Iris pigment epithelial cell (primary cell): ENCODE measurements at regions not wholly inside any gene's neighbourhood (a gene's known extent, or its start where the extent isn't known, plus 50 kb on each side); places are given as distances from the start of the nearest gene placed in this dataset.

Experiments used
- DNase-seq: peaks from one replicate; pipeline ENCODE4 v3.0.0-alpha.2; 2011; ENCODE audit warnings: low read depth

DNA sequence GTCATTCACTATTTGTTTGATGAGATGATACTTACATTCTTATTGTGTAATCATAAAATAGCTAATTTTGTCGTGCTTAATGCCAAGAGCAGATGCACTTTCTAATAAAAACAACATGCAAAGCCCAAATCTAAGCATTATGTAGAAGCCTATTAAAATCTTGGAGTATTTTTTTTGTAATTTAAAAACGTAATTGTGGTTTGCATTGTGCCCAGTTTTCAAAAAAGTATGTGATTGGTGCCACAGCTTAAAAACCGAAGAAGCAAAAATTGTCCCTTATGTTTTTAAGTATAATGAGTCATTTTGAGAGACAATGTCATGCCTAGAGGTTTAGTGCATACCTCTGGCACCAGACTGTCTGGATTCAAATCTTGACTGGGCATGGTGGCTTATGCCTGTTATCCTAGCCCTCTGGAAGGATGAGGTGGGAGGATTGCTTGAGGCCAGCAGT is 464.8 kb upstream of the RGS6 start:
- DNase-seq, result no peak

DNA sequence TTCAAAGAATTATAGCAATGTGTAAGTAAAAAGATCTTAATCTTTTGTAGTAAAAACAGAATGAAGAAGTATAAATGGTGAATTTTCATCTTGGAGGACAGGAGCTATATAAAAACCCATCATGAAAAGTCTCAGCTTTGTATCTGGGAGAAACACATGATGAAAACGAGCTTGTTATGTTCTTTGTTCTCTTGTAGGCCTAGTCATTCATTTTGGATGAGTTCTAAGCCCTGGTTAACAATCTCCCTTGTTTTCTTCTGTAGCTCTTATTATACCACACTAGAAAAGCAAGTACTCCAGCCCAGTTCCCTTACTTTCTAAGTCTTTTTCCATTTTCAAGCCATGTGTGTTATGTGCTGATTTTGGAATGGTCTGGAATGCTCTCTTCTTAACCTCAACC is 463.5 kb upstream of the RGS6 start:
- no peak for DNase-seq

DNA sequence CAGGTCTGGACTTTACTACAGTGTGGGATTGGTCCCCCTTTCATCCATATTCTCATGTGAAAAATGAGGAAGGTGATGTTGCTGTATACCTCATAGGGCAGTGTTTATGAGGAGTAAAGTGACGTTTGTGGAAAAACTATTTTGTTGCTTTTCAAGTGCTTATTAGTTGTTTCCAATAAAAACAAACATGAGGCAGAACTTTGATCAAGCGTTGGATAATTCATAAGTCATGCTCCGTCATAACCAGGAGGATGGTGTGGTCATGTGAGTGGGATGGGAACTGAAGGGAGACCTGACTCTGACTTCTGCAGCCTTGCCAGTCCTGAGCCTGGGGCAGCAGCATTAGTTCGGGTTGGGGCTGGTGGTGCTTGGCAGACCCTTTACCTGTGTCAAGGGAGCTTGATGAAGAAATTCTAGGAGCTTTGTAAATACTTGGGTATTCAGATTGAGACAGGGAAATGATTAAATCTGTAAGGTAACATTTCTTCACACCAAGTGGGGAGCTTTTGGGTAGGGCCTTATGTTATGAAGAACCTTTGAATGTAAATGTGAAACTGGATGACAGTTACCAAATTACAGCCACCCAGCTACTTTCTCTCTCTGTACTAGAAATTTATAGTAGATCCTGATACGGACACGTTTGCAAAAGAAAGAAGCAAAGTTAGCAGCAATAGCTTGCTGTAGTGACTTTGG is 462.4 kb upstream of the RGS6 start:
- no peak for DNase-seq

DNA sequence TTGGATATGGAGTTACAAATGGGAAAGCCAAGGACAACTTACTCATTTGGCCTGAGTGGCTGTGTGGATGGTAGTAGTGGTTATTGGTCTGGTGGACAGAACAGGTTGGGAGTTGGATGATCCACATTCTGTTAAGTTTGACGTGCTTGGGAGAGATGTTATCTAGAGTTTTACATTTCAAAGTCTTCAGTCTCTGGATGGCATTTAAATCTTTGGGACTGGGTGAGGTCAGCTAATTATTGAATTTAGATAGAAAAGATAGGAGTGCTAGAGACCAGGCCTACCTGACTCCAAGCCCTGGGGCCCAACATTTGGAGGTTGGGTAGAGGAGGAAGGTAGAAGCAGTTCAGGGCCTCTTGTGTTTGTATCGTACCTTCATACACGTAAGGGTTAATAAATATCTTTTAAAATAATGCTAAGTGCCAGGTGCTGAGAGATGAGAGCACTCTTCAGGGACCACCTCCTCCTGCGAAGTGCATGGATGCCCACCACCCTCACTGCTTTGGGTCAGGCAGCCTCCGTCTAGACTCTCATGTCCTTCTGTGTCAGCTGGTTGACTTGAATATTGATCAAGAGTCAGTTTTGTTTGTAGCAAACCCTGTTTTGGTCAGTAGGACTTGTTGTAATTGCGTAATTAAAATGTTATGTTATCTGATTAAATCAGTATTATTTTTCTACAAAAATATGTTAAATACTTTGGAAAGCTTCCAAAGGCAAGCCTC is 460.4 kb upstream of the RGS6 start:
- DNase-seq, result no peak

DNA sequence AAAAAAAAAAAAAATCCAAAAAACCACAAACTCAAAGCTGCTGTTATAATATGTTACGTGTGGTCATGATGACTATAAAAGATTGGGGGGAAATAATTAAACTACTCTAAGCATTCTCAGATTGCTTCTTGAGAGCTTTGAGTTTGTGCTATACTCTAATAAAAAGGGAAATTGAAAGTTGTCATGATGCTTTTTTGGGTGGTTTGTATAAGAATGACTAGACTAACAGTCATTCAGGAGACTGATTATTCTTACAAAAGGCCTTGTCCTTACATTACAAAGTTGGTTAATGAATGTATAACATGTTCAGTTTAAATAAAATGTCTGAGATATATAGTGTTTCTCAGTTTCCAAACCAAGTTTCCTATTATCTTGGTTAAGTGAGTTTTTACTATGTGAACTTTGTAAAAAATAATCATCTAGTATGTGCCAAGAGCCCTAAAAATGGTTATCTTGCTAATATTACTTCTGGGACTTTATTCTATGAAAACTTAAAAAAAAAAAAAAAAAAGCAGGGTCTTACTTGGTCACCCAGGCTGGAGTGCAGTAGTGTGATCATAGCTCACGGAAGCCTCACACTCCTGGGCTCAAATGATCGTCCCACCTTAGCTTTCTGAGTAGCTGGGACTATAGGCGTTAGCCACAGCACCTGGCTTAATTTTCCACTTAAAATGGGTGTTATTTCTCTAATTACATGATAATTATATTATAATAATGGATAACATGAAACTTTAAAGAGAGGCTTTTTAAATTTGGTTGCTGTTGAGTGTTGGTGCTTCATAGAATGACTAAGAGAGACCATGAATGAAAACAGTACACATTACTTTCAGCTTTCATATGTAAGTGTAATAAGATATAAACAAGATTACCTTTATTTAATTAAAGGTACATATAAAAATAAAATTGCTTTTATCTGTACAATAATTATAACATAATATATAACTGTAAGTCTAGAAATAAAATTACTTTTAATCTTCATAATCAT is 459.6 kb upstream of the RGS6 start:
- DNase-seq, result peak; percentile 27

DNA sequence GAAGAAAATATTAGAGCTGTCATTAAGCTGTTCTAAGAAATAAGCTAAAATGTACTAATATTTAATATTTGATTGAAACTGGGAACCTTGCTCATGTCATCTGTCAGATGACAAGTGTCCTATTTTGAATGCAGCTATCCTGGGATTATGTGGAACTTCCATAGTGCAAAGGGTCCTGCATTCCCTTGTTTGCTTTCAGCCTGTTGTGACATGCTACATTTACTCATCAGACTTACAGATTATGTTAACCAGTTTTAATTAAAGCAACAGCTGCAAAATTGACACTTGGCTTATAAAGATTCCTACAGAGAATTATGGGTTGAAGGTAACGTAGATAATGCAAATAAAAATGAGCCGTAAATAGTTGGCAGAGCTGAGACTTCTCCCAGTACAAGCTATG is 458.4 kb upstream of the RGS6 start:
- no peak for DNase-seq

DNA sequence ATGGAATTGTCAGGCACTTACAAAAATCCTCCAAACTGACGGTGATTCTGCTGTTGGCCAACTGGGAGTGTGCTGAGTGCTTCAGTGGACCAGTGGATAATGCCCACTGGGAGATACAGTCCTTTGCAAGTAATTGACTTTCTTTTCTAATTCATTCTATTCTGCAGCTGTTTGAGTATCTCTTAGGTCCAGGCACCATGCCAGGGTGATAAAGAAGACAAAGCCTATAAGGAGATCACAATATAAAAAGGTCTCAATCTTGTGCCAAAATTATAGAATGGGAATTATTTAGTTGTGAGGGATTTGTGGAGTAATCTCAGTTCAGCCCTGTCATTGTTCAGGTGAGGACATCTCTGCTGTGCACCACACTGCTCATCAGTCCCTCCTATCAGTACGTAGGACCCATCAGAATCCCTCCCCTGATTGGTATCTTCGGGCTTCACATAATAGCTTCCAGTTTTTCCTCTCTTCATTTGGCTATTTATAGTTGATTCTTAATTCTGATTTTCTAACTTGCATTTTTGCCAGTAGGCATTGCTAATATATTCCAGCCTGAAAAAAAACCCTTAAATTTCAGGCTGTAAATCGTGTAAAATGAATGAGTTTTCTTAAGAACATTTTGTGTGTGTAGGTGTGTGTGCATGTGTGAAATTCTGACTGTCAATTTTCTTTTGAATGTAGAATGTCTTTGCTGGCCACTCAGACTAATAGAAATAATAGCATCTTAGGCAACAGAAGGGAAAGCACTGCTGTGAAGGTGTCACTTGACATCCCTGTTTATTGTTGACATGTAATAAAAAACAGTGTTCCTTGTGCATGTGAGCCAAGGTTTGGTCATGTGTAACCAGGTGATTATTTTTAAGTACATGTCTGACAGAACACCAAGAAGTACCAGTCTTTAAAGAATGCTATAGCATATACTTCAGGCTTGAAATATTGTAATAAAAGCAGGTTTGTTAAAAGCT is 457.6 kb upstream of the RGS6 start:
- no peak for DNase-seq

DNA sequence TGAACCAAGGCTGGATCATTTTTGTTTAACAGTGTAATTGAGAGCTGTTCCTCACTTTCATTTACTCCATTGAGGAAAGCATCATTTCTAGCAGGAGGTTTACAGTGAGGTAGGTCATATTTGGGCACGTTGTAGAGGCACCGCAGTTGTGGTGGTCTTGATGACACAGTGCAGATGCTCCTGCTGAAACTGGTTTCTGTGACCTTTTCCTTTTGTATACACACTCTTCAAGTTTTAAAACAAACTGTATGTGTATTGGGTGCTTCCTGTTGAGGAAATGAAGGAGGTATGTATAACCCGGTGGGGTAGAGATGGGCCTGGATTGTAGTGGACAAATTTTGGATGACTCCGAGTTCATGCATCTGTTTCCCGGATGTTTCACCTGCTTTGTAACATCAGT is 456.3 kb upstream of the RGS6 start:
- DNase-seq, result no peak

DNA sequence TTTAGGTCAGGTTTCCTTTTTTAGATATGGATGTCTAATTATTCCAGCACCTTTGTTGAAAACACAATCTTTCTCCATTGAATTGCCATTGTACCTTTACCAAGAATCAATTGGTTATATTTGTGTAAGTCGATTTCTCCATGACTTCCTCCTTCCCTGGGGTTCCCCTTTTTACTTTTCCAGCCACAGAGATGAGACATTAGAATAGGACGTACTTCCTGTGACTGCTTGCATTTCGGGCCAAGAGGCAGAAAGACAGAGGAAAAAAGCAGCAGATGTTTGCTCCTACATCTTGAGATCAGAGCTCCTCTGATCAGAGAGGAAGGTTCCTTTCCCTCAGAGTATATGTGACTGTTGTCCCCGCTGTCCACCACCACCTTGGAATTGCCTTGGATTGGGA is 453.7 kb upstream of the RGS6 start:
- peak; percentile 89 for DNase-seq

DNA sequence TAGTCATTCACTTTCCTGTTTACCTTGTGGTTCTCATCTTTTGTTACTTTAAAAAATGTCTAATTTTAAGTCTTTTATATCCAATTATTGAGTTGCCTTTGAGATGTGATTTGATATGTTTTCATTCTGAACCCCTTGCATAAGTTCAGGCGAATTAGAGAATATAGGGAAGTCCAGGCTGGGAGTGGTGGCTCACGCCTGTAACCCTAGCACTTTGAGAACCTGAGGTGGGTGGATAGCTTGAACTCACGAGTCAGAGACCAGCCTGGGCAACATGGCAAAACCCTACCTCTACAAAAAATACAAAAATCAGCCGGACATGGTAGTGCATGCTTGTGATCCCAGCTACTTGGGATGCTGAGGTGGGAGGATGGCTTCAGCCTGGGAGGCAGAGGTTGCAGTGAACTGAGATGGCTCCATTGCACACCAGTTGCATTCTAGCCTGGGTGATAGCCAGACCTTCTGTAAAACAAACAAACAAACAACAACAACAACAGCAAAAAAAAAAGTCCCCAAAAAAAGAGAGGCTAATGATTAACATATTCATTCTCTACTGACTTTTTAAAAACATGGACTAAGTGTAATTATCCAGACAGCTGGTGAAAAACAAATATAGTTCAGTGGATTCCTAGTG is 451.1 kb upstream of the RGS6 start:
- DNase-seq, result no peak

DNA sequence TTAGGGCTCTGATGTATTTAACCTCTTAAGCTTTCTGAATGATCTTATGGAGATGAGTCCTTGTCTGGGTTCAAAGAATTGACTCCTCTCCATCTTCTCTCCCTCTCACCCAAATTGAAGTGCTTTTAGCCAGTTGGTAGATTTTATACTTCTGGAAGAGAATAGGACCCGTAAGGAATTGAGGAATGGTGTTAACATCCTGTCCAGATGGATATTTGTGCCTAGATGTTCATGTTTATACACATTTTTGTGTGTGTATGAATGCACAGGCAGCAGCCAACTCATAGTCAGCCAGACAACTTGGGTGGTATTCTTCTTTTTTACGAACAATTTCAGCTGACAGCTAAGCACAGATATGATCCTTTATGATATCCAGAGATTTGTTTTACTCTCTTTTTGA is 449.6 kb upstream of the RGS6 start:
- DNase-seq, result peak; percentile 57

DNA sequence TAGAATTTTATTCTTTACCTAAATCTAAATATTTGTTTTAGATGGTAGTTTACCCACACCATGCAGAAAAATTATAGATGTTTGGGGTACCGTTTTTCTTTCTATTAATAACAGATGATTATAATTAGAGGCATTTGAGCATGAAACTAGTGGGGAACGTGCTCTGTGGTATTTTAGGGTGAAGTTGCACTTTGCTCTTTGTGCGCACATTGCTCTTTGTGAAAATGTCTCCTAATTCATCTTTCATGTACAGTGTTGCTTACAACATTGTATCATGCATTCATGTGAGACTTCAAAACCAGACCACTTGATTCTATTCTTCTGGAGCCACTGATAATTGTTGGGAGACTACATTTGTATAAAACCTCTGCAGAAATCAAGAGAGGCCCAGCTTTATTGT is 449.1 kb upstream of the RGS6 start:
- DNase-seq, result no peak

DNA sequence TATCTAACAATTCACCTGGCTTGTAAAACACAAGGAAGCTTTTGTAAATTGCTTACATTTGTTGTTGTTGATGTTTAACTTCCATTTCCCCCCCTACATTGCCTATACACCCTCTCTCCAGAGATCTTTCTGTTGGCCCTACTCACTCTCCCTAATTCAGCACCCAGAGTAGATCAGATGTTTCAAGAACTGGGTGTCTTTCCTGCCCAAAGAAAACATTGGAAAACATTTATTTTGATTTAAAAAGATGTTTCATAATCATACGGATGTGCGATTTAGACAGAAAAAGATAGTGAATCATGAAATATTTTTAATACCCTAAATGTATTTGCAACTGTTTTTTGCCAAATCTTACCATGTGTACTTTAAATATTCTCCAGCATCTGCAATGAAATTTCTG is 446.4 kb upstream of the RGS6 start:
- DNase-seq, result no peak

DNA sequence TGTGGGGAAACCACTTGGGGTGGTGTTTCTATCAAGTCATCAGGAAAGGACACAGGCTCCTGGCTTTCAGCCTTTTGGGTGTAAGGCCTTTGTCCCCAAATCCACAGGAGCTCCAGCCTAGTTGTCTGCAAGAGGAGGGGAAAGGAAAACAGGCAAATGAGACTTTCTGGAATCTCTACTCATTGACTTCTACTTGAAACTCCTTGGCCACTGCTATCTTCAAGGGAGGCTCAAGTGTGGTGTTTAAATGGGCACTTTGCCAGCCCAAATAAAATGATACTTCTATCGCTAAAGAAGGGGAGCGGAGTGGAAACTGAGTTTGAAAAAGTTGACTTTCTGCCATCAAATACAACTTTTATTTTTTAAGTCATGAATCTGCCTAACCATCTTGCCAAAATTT is 445.9 kb upstream of the RGS6 start:
- peak; percentile 27 for DNase-seq

DNA sequence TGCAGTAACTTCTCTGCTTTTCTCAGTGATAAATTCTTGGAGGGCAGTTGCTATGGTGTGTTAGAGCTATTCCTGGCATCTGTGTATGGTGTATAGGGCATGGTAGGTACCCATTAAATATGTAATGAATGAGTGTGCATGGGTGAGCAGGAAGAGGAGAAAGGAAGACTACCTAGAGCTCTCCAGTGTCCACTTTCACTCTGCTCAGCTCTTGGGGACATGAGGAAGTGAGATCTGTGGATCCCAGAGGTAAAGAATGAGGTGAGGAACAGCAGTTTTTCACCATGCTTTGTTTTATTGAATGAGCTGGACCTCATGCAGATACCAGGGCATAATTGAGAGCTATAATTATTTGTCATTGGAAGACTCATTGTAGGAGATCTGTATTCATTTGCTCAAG is 444.8 kb upstream of the RGS6 start:
- DNase-seq, result no peak

DNA sequence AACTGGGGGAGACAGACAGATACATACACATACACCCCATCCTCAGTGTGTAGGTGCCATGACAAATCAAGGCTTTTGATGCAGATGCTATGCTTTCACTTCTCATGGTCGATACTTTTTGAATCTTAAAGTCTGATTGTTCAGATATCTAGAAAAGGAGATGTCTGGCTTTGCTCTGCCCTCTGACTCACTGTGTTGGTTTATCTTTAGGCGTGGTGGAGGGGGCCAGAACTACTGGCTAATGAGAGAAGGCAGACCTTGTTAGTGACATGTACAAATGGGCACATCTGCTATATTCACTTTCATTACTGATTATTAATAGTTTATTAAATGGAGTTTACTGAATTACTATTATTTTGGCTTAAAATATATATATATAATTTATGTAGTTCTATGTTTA is 444.3 kb upstream of the RGS6 start:
- peak; percentile 58 for DNase-seq

DNA sequence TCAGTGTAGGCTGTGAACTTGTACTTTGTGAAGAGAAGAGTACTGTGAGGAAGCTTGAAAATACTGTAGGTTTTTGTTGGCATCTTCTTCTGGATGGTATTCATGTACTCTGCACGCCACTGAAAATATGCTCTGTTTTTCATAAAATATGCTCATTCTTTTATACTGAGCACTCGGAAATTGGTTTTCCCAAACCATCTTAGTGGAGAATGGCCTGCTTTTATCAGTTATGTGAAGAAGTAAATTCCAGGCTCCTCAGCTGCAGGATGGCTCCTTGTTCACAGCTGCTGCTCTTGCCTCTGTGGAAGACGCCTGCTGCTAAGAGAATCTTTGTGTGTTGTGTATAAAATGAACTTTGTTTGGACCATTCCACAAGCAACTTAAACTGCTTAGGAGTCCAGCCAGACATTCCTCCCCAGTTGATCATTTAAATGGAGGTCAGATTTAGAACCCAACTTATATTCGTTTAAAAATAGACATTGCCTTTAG is 443.5 kb upstream of the RGS6 start:
- peak; percentile 86 for DNase-seq

DNA sequence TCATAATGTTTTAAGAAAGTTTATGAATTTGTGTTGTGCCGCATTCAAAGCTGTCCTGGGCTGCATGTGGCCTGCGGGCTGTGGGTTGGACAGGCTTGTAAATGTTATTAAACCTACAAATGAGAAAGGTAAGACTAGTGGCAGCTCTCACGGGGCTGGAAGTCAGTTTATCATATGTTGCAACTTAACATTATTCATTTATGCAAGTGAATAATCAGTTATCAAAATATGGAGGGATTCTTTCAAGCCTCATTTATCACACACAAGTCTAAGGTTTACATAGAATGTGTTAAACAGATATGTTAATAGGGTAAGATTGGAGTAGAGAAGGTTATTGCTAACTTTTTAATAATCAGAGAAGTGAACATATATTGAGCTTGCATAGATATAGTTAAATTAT is 442.5 kb upstream of the RGS6 start:
- no peak for DNase-seq

DNA sequence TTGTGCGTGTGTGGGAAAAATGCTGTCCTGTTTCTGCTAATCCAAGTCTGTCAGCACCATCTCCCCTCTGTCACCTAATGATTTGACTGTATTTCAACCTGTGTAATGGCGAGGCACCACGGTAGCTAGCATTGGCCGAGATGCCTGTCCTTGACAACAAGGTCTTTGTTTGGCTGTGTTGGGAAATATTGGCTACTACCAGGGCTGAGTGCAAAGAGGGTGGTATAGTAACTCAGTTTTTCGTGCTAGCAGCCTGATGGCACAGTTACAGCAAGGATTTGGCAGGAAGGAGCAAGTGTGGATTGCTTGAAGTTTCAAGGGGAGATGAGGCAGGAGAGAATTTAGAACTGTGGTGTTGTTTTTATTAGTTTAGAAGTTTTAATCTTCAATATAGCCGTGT is 440.3 kb upstream of the RGS6 start:
- no peak for DNase-seq

DNA sequence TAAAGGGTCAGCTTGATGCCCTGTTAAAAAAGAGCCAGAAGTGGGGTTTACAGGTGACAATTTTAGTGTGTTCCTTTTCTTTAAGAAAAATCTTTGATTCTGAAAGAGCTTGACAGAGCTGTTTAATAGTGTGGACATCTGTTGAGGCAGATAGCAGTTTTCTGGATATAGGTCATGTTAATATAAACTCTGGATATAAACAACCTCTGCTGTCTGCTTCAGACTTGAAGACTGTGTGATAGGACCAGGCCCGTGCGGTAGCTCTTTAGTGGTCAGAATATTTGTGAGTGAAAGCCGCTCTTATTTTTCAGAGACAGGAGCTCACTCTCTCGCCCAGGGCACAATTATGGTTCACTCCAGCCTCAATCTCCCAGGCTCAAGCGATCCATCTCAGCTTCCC is 439.9 kb upstream of the RGS6 start:
- peak; percentile 70 for DNase-seq

DNA sequence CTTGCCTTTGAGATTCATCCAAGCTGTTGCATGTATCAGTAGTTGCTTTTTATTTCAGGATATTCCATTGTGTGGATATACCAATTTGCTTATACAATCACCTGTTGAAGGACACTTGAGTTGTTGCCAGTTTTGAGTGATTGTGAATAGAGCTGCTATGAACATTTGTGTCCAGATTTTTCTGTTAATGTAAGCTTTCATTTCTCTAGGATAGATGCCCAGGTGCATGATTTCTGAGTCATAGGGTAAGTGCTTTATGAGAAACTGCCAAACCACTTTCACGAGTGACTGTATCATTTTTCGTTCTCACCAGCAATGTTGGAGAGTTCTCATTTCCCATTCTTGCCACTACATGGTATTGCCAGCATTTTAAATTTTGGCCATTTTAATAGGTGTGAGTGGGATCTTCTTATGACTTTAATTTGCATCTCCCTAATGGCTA is 434.6 kb upstream of the RGS6 start:
- peak; percentile 71 for DNase-seq
